HG03045 (cell line): ENCODE measurements at regions not wholly inside any gene's neighbourhood (a gene's known extent, or its start where the extent isn't known, plus 50 kb on each side); places are given as distances from the start of the nearest gene placed in this dataset.
"Not testable (repeated sequence)": the region's sequence is repeated elsewhere in the genome, so short reads cannot be mapped to it uniquely, and the experiment has no call there.

Experiments used
- ATAC-seq: cut with Tn5 transposase; IDR thresholded peaks from one replicate; pipeline ENCODE4 v1.9.1; 2021; ENCODE audit warnings: mild to moderate bottlenecking, moderate library complexity; ENCODE audit not compliant: unreplicated experiment

GRCh38 chr18:29491907-29492306 is 1315.0 kb upstream of the CDH2 start:
- no peak for ATAC-seq

GRCh38 chr18:29488617-29489016 is 1311.7 kb upstream of the CDH2 start:
- no peak for ATAC-seq

GRCh38 chr18:29465526-29465925 is 1288.6 kb upstream of the CDH2 start:
- ATAC-seq = no peak

GRCh38 chr18:29459972-29460371 is 1283.0 kb upstream of the CDH2 start:
- no peak for ATAC-seq

- ATAC-seq = no peak
Observed at GRCh38 chr18:29457316-29457889, 1280.5 kb upstream of the CDH2 start.

GRCh38 chr18:29449424-29449823 is 1272.5 kb upstream of the CDH2 start:
- no peak for ATAC-seq

- no peak for ATAC-seq
Observed at GRCh38 chr18:29439398-29439797, 1262.5 kb upstream of the CDH2 start.

GRCh38 chr18:29436459-29436858 is 1259.5 kb upstream of the CDH2 start:
- ATAC-seq = no peak

GRCh38 chr18:29434650-29435049 is 1257.7 kb upstream of the CDH2 start:
- no peak for ATAC-seq

GRCh38 chr18:29430416-29430815 is 1253.5 kb upstream of the CDH2 start:
- ATAC-seq = no peak

- ATAC-seq = no peak
Observed at GRCh38 chr18:29418136-29418535, 1241.2 kb upstream of the CDH2 start.

- no peak for ATAC-seq
Observed at GRCh38 chr18:29406996-29407395, 1230.1 kb upstream of the CDH2 start.

GRCh38 chr18:29397536-29397935 is 1220.6 kb upstream of the CDH2 start:
- ATAC-seq = no peak

- ATAC-seq = no peak
Observed at GRCh38 chr18:29383311-29384273, 1206.7 kb upstream of the CDH2 start.

GRCh38 chr18:29378651-29379136 is 1201.8 kb upstream of the CDH2 start:
- no peak for ATAC-seq

GRCh38 chr18:29377346-29377745 is 1200.4 kb upstream of the CDH2 start:
- no peak for ATAC-seq

- no peak for ATAC-seq
Observed at GRCh38 chr18:29373000-29373399, 1196.1 kb upstream of the CDH2 start.

- no peak for ATAC-seq
Observed at GRCh38 chr18:29361843-29362242, 1184.9 kb upstream of the CDH2 start.

- ATAC-seq = not testable (repeated sequence)
Observed at GRCh38 chr18:29360659-29361058, 1183.7 kb upstream of the CDH2 start.

GRCh38 chr18:29359222-29359621 is 1182.3 kb upstream of the CDH2 start:
- ATAC-seq = not testable (repeated sequence)

- no peak for ATAC-seq
Observed at GRCh38 chr18:29351171-29351570, 1174.2 kb upstream of the CDH2 start.

GRCh38 chr18:29328932-29329331 is 1152.0 kb upstream of the CDH2 start:
- no peak for ATAC-seq
